ENCODE measurements at regions not wholly inside any gene's neighbourhood (a gene's known extent, or its start where the extent isn't known, plus 50 kb on each side); places are given as distances from the start of the nearest gene placed in this dataset.
"Not testable (repeated sequence)": the region's sequence is repeated elsewhere in the genome, so short reads cannot be mapped to it uniquely, and the experiment has no call there.

DNA sequence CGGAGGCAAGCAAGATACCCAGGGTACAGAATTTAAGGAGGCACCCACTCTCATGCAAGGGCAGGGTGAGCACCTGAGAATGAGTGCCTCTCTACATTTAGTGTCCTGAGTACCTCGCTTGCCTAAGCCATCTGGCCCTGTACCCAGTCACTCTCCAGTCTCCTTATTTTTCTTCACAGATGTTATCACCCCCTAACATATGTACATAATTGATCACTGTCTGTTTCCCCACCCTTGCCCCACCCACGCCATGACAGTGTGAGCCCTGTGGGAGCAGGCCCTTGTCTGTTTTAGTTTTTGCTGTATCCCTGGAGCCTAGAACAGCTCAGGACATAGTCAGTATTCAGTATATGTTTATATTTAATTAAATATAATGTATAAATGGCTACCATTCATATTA is 113.6 kb downstream of the SPRY1 start:
- H3K4me3 ChIP-seq (ENCODE audit: low read length), result no peak overlapping the region
- no peak for TF ChIP-seq ZNF274 (IDR thresholded peaks at IDR 0.05; ENCODE audit: low read depth, low read length)

DNA sequence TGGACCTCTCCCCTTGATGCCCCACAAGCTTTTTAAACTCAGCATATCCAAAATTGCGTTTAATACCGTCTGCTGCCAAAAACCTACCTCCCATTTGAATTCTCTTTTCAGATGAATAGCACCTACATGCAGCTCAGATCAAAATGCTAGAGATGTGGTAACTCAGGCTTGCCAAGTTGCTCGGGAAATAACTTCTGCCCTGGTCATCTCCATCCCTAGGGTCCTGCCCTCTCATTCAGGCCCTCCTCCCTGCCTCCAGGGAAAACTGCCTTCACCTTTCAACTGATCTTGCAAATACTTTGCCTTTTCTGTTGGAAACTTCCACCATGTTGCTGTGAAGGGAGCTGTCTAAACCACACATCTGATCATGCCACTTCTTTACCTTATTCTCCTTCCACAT is 114.1 kb downstream of the SPRY1 start:
- H3K4me3 ChIP-seq (ENCODE audit: low read length), result no peak overlapping the region
- TF ChIP-seq ZNF274 (IDR thresholded peaks at IDR 0.05; ENCODE audit: low read depth, low read length), result no peak

DNA sequence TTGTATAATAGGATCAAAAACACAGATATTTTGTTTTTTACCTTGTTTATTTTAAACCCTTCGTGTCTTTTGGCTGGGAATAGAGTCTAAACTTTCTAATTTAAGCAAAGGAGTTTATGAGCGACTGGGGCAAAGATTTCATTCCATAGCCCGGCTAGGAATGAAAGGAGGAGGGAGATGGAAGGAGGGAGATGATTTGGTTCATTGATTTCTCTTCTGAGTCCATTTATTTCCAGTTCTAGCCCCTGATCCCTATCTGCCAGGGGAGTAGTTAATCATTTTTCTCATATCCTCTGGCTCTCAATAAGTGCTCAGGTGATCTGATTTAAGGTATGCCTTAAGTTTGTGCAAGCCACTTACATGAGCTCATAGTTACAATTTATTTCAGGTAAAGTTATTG is 120.0 kb downstream of the SPRY1 start:
- no peak overlapping the region for H3K4me3 ChIP-seq (ENCODE audit: low read length)
- TF ChIP-seq ZNF274 (IDR thresholded peaks at IDR 0.05; ENCODE audit: low read depth, low read length), result no peak

DNA sequence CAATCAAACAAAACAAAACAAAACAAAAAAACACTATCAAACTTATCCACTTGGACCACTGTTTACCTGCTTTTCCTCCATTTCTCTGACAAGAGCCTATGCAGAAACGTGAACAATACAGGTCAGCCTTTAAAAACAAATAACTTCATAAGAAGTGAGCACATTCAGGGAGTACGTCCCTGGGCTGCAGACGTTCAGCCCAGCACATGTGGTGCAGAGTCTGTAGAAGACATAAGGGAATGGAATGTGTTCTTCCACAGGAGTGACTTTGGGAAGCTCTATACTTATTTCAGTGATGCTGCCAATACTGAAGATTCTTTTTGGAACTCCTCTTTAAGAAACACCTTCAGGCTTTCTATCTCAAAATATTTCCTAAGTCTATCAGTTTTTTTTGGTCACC is 120.6 kb downstream of the SPRY1 start:
- no peak overlapping the region for H3K4me3 ChIP-seq (ENCODE audit: low read length)
- TF ChIP-seq ZNF274 (IDR thresholded peaks at IDR 0.05; ENCODE audit: low read depth, low read length), result no peak

DNA sequence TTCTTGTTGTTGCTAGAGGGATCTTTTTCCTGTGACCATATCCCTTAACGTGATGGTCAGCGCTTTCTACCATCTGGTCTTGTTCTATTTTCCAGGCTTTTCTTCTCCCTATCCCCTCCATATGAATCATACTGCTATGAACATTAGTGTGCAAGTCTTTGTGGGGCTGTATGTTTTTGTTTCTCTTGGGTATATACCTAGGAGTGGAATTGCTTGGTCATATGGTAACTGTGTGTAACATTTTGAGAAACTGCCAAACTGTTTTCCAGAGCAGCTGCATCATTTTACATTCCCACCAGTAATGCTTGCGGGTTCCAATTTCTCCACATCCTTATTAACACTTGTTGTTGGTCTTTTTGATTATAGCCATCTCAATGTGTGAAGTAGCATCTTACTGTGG is 121.4 kb downstream of the SPRY1 start:
- no peak overlapping the region for H3K4me3 ChIP-seq (ENCODE audit: low read length)
- TF ChIP-seq ZNF274 (IDR thresholded peaks at IDR 0.05; ENCODE audit: low read depth, low read length), result no peak

DNA sequence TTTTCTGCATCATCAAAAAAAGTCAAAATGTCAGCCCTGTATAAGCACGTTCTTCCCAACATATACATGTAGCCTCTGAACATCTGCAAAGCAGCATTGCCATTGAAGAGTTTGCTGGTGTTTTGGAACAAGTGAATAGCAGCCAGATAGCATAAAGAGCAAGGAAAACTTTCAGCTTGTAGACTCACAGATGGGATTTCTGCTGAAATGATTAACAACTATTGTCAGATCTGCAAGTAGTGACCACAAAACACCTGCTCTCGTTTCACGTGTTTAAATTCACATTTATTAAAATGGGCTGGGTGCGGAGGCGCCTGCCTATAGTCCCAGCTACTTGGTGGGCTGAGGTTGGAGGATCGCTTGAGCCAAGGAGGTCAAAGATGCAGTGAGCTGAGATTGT is 123.7 kb downstream of the SPRY1 start:
- H3K4me3 ChIP-seq (ENCODE audit: low read length), result no peak overlapping the region
- no peak for TF ChIP-seq ZNF274 (IDR thresholded peaks at IDR 0.05; ENCODE audit: low read depth, low read length)

DNA sequence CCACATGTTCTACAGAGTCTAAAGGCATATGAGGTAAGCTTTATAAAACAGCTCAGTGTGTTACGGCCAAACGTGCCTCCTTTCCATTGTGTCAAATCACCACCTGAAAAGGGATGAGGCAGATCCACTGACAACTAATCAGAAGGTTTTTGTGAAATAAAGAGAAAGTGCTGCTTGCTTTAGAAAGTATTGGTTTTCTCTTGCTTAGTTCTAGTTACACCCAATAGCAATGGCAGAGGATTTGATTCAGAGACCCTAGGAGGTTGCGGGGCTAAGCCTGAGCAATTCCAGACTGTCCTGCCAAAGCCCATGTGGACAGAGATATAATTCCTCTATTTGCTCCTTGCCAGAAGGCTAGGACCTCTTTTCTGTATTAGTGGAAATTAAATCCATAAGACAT is 125.5 kb downstream of the SPRY1 start:
- no peak for TF ChIP-seq ZNF274 (IDR thresholded peaks at IDR 0.05; ENCODE audit: low read depth, low read length)
- H3K4me3 ChIP-seq (ENCODE audit: low read length), result no peak overlapping the region

DNA sequence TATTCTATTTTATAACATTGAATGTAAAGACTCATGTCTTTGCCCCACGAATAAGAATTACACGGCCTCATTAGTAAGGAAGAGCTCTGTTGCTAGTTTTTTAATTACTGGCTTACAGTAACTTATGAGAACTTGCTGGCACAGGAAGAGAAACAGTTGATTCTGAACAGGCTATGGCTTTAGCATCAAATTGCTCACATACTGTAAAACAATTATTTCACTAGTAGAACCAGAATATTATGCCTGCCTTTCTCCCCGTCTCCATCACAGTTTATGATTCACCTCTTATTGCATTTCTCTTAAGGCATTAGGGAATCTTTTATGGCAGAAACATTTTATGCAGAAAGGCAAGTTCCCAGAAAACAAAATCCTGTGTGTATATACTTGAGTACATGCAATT is 126.1 kb downstream of the SPRY1 start:
- TF ChIP-seq ZNF274 (IDR thresholded peaks at IDR 0.05; ENCODE audit: low read depth, low read length), result no peak

DNA sequence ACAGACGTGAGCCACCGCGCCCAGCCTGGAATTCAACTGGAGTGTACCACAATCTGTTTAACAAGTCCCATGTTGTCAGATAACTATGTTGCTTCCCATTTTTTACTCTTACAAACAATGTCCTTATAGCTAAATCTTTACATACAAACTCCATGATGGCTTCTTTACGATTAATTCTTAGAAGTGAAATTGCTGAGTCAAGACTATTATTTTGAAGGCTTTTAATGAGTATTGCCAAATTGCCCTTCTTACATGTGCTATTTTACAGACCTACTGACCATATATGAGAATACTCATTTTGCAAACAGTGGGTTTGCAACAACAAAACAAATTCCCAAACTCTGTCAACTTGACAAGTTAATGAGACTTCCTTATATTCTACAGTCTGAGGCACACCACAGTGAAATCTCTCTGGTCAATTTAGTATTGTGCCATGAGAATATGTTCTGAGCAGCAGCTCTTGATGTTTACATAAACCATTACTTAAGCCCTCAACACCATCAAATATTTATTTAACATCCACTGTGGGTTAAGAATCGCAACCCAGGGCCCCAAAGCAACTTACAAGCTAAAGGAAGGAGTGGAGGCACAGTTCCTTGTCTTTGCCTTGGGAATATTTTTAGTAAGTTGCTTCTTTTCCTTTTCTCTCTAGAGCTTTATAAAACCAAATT is 128.5 kb downstream of the SPRY1 start:
- H3K4me3 ChIP-seq (ENCODE audit: low read length), result no peak overlapping the region
- TF ChIP-seq ZNF274 (IDR thresholded peaks at IDR 0.05; ENCODE audit: low read depth, low read length), result no peak

More for the DNA sequence above, 126.1 kb downstream of the SPRY1 start:
- no peak overlapping the region for H3K4me3 ChIP-seq (ENCODE audit: low read length)

DNA sequence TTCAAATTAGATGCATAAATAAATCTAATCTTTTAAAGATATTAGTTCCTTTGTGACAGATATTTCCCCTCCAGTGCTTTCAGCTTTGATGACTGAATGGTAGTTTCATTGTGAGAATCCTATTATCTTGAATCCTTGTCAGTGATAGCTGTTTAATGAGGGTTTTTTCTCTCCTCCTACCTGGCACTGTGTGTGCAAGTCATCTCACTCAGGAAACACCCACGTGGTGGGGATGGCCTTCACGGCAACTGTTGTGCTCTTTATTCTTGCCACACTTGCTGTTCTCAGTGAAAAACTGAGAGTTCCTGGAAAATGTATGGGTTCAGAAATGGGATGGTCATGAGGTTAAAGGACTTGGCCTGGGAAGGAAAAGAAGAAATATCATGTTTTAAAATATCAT is 129.9 kb downstream of the SPRY1 start:
- H3K4me3 ChIP-seq (ENCODE audit: low read length), result no peak overlapping the region
- TF ChIP-seq ZNF274 (IDR thresholded peaks at IDR 0.05; ENCODE audit: low read depth, low read length), result no peak

DNA sequence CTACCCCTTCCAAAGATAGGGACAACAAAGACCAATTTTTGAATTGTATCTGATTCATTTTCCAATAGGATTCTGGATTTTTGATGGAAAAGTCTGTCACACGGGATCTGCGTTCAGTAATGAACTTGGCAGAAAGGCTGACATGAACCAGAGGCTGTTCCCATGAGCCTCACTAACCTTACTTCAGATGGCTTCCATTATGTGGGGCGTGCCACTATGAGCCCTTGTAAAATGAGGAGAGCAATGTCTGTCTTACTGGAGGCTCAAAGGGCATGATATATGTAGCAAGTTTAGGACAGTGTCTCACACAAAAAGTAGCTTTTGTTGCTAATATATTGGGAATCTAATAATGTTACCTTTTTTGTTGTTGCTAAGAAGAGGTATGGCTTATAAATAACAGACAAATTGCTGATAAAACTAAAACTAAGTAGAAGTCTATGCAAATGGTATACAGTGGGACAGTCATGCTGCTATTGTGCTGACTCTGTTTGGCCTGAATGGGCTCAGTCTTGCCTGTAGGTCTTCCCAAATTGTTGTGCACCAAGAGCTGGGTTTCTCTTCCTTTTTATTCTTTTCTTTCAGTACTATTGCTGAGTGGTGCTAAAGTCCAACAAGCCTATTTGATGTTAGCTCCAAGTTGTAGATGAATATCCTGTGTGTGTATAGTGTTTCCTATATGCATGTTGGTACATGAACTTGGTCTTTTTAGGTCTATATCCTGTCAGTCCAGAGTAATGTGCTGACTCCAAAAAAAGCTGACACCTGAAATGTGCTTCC is 132.1 kb downstream of the SPRY1 start:
- no peak overlapping the region for H3K4me3 ChIP-seq (ENCODE audit: low read length)
- TF ChIP-seq ZNF274 (IDR thresholded peaks at IDR 0.05; ENCODE audit: low read depth, low read length), result no peak

DNA sequence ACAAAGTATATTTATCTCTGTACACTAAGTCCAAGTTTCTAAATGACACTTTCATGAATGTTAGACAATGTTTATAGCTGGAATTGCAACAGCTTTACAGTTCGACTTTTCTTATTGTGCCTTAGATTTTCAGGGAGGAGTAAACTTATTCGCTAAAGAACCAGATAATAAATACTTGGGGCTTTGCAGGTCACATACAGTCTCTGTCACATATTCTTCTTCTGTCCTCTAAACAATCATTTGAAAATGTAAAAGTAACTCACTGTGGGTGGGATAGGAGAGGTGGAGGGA is 132.6 kb downstream of the SPRY1 start:
- no peak overlapping the region for H3K4me3 ChIP-seq (ENCODE audit: low read length)
- no peak for TF ChIP-seq ZNF274 (IDR thresholded peaks at IDR 0.05; ENCODE audit: low read depth, low read length)

DNA sequence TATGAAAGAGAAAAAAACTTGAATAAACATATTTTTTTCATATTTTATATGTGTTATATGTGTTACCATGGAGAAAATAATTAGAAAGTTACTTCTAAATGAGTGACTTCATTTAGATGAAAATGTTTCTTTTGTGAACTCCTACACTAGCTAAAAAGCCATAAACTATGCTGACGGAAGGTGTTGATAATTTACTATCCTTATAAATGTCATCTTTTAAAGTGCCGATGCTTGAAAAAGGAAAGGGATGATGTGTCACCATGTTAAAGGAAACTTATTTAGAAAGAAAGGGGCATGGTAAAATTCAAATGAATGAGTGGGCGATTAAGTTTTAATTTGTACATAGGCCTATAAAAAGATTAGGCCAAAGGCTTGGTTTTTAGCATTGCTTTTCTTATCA is 133.8 kb downstream of the SPRY1 start:
- no peak overlapping the region for H3K4me3 ChIP-seq (ENCODE audit: low read length)
- no peak for TF ChIP-seq ZNF274 (IDR thresholded peaks at IDR 0.05; ENCODE audit: low read depth, low read length)

DNA sequence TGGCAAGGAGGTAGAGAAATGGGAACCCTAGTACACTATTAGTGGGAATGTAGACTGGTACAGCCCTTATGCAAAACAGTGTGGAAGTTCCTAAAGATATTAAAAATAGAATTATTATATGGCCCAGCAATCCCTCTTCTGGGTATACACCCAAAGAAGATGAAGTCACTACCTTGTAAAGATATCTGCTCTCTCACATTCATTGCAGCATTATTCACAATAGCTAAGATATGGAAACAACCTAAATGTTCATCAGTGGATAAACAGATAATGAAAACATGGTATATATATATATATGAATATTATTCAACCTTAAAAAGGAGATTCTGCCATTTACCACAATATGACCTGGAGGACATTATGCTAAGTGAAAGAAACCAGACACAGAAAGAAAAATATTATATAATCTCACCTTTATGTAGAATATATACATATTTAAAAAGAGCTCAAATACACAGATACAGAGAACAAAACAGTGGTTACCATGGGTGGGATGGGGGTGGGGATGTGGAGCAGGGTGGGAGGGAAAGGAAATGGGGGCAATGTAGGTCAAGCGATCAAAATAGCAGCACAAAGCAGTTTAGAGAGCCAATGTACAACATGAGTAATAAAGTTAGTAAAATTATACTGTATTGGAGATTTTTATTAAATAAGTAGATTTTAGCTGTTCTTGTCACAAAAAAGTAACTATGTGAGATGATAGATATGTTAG is 138.6 kb downstream of the SPRY1 start:
- TF ChIP-seq ZNF274 (IDR thresholded peaks at IDR 0.05; ENCODE audit: low read depth, low read length), result no peak
- no peak overlapping the region for H3K4me3 ChIP-seq (ENCODE audit: low read length)

DNA sequence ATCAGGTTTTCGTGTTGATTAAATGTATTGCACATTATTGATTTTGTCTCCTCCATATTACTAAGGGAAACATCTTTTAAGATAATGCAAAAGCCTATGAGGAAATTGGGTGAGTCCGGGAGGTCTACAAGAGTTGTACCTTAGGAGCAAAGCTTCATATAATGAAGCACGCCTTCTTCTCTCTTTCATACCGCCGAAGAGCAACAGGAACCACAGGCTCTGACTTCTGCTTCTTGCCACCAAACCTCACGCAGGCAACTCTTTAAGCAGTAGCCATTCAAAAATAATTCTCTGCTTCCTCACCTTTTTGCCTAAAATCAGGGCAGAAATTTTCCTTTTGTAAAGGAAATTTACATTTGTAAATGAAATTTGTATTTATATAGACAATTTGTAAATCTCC is 139.6 kb downstream of the SPRY1 start:
- no peak overlapping the region for H3K4me3 ChIP-seq (ENCODE audit: low read length)
- TF ChIP-seq ZNF274 (IDR thresholded peaks at IDR 0.05; ENCODE audit: low read depth, low read length), result no peak

DNA sequence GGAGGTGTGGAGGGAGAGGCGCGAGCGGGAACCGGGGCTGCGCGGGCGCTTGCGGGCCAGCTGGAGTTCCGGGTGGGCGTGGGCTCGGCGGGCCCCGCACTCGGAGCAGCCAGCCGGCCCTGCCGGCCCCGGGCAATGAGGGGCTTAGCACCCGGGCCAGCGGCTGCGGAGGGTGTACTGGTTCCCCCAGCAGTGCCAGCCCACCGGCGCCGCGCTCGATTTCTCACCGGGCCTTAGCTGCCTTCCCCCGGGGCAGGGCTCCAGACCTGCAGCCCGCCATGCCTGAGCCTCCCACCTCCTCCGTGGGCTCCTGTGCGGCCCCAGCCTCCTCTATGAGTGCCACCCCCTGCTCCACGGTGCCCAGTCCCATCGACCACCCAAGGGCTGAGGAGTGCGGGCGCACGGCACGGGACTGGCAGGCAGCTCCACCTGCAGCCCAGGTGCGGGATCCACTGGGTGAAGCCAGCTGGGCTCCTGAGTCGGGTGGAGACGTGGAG is 141.4 kb downstream of the SPRY1 start:
- not testable (repeated sequence) for H3K4me3 ChIP-seq (ENCODE audit: low read length)

Measured in GM08714 (cell line).